ENCODE measurements at regions not wholly inside any gene's neighbourhood (a gene's known extent, or its start where the extent isn't known, plus 50 kb on each side); places are given as distances from the start of the nearest gene placed in this dataset.

- no peak for TF ChIP-seq POLR2A (IDR thresholded peaks at IDR 0.05)
- TF ChIP-seq CTCF (IDR thresholded peaks at IDR 0.05): no peak
- Histone ChIP-seq H3K4me1 (no peaks in the 10 kb centered on the region), H3K9me3 (no peaks in the 10 kb centered on the region), H3K36me3 (replicated peaks in 1 of 2; ENCODE audit: insufficient read depth in 1 of 2, low read depth in 2 of 2) (no peaks in the 10 kb centered on the region), H3K27ac (no peak overlapping the region), H3K4me3 (no peak overlapping the region), H3K27me3 (no peaks in the 10 kb centered on the region)
- DNase-seq: no peak
- no peak for ATAC-seq
- intact Hi-C loops (cut with DNase I): no loop called here
- WGBS, 2 donors: 79 to 83% methylated on average over 10 of the region's 10 CpGs
Measured at GRCh38 chr12:3929875-3930615, 56.8 kb upstream of the PARP11 start.

GRCh38 chr12:3928538-3929184 is 55.5 kb upstream of the PARP11 start:
- Histone ChIP-seq H3K27me3 (no peaks in the 10 kb centered on the region), H3K4me3 (no peak overlapping the region), H3K27ac (no peak overlapping the region), H3K9me3 (no peaks in the 10 kb centered on the region), H3K4me1 (no peaks in the 10 kb centered on the region), H3K36me3 (replicated peaks in 1 of 2; ENCODE audit: insufficient read depth in 1 of 2, low read depth in 2 of 2) (no peaks in the 10 kb centered on the region)
- TF ChIP-seq POLR2A (IDR thresholded peaks at IDR 0.05): no peak
- no peak for DNase-seq
- WGBS, 2 donors: 48 to 53% methylated on average over 6 of the region's 6 CpGs
- no peak for ATAC-seq
- intact Hi-C loops (cut with DNase I): no loop called here

- no peaks in the 10 kb centered on the region for H3K4me1 ChIP-seq
- H3K27ac ChIP-seq: no peak overlapping the region
- intact Hi-C loops (cut with DNase I): no loop called here
- no peak overlapping the region for H3K4me3 ChIP-seq
- DNase-seq (no peak), ATAC-seq (no peak)
- 83 to 92% methylated on average over 2 to 3 of the region's 3 CpGs for WGBS, 2 donors
- H3K9me3 ChIP-seq: no peaks in the 10 kb centered on the region
- TF ChIP-seq POLR2A (IDR thresholded peaks at IDR 0.05): no peak
- no peak for TF ChIP-seq CTCF (IDR thresholded peaks at IDR 0.05)
- H3K27me3 ChIP-seq: peaks cover 0 to under 1% of the 10 kb centered on the region in 2 donors
- no peaks in the 10 kb centered on the region for H3K36me3 ChIP-seq (replicated peaks in 1 of 2; ENCODE audit: insufficient read depth in 1 of 2, low read depth in 2 of 2)
Measured at GRCh38 chr12:3925621-3926020, 52.4 kb upstream of the PARP11 start.

GRCh38 chr12:3924761-3925160 is 51.6 kb upstream of the PARP11 start:
- ATAC-seq: no peak
- no peak overlapping the region for H3K27ac ChIP-seq
- H3K4me1 ChIP-seq: no peaks in the 10 kb centered on the region
- no peaks in the 10 kb centered on the region for H3K36me3 ChIP-seq (replicated peaks in 1 of 2; ENCODE audit: insufficient read depth in 1 of 2, low read depth in 2 of 2)
- WGBS, 2 donors: 60 to 69% methylated on average over 3 of the region's 3 CpGs
- intact Hi-C loops (cut with DNase I): no loop called here
- peaks cover 0 to 9% of the 10 kb centered on the region in 2 donors for H3K27me3 ChIP-seq
- no peak overlapping the region for H3K4me3 ChIP-seq
- TF ChIP-seq POLR2A (IDR thresholded peaks at IDR 0.05): no peak
- H3K9me3 ChIP-seq: no peaks in the 10 kb centered on the region
- no peak for DNase-seq

- WGBS, 2 donors: 40 to 43% methylated on average over 3 of the region's 3 CpGs
- H3K36me3 ChIP-seq (replicated peaks in 1 of 2; ENCODE audit: insufficient read depth in 1 of 2, low read depth in 2 of 2): no peaks in the 10 kb centered on the region
- no peak overlapping the region for H3K27ac ChIP-seq
- no peaks in the 10 kb centered on the region for H3K9me3 ChIP-seq
- H3K4me1 ChIP-seq: no peaks in the 10 kb centered on the region
- ATAC-seq (no peak), DNase-seq (no peak)
- no peak for TF ChIP-seq CTCF (IDR thresholded peaks at IDR 0.05)
- no peak for TF ChIP-seq POLR2A (IDR thresholded peaks at IDR 0.05)
- intact Hi-C loops (cut with DNase I): no loop called here
- H3K4me3 ChIP-seq: no peak overlapping the region
- peaks cover 0 to 10% of the 10 kb centered on the region in 2 donors for H3K27me3 ChIP-seq
Measured at GRCh38 chr12:3923021-3923420, 49.8 kb upstream of the PARP11 start.
